ENCODE measurements at regions not wholly inside any gene's neighbourhood (a gene's known extent, or its start where the extent isn't known, plus 50 kb on each side); places are given as distances from the start of the nearest gene placed in this dataset.

GRCh38 chr3:84126160-84126559 is 832.6 kb upstream of the CADM2 start:
- DNase-seq (ENCODE audit: insufficient read length, low spot score) = no peak
- no peak for TF ChIP-seq POLR2A (IDR thresholded peaks at IDR 0.05; ENCODE audit: low read depth, low read length)
- no peak for FAIRE-seq

GRCh38 chr3:84128024-84128423 is 830.8 kb upstream of the CADM2 start:
- DNase-seq (ENCODE audit: insufficient read length, low spot score) = no peak
- TF ChIP-seq POLR2A (IDR thresholded peaks at IDR 0.05; ENCODE audit: low read depth, low read length) = no peak
- no peak for FAIRE-seq

GRCh38 chr3:84136425-84136824 is 822.4 kb upstream of the CADM2 start:
- no peak for TF ChIP-seq POLR2A (IDR thresholded peaks at IDR 0.05; ENCODE audit: low read depth, low read length)
- FAIRE-seq (peak; percentile 11), DNase-seq (ENCODE audit: insufficient read length, low spot score) (no peak)

- no peak for TF ChIP-seq POLR2A (IDR thresholded peaks at IDR 0.05; ENCODE audit: low read depth, low read length)
- DNase-seq (ENCODE audit: insufficient read length, low spot score) (no peak), FAIRE-seq (no peak)
Measured at GRCh38 chr3:84140631-84141030, 818.2 kb upstream of the CADM2 start.

GRCh38 chr3:84141571-84141970 is 817.2 kb upstream of the CADM2 start:
- FAIRE-seq (no peak), DNase-seq (ENCODE audit: insufficient read length, low spot score) (no peak)
- TF ChIP-seq POLR2A (IDR thresholded peaks at IDR 0.05; ENCODE audit: low read depth, low read length) = no peak

- FAIRE-seq = no peak
- TF ChIP-seq POLR2A (IDR thresholded peaks at IDR 0.05; ENCODE audit: low read depth, low read length) = no peak
- DNase-seq (ENCODE audit: insufficient read length, low spot score) = no peak
Measured at GRCh38 chr3:84165328-84165727, 793.5 kb upstream of the CADM2 start.

- TF ChIP-seq POLR2A (IDR thresholded peaks at IDR 0.05; ENCODE audit: low read depth, low read length) = no peak
- DNase-seq (ENCODE audit: insufficient read length, low spot score) (no peak), FAIRE-seq (no peak)
Measured at GRCh38 chr3:84175449-84175848, 783.3 kb upstream of the CADM2 start.

GRCh38 chr3:84184937-84185336 is 773.9 kb upstream of the CADM2 start:
- DNase-seq (ENCODE audit: insufficient read length, low spot score) (no peak), FAIRE-seq (no peak)
- TF ChIP-seq POLR2A (IDR thresholded peaks at IDR 0.05; ENCODE audit: low read depth, low read length) = no peak

- no peak for FAIRE-seq
- no peak for DNase-seq (ENCODE audit: insufficient read length, low spot score)
- TF ChIP-seq POLR2A (IDR thresholded peaks at IDR 0.05; ENCODE audit: low read depth, low read length) = no peak
Measured at GRCh38 chr3:84194029-84194428, 764.8 kb upstream of the CADM2 start.

GRCh38 chr3:84209474-84209873 is 749.3 kb upstream of the CADM2 start:
- no peak for TF ChIP-seq POLR2A (IDR thresholded peaks at IDR 0.05; ENCODE audit: low read depth, low read length)
- DNase-seq (ENCODE audit: insufficient read length, low spot score) (no peak), FAIRE-seq (no peak)

- TF ChIP-seq POLR2A (IDR thresholded peaks at IDR 0.05; ENCODE audit: low read depth, low read length) = no peak
- FAIRE-seq (no peak), DNase-seq (ENCODE audit: insufficient read length, low spot score) (no peak)
Measured at GRCh38 chr3:84223512-84223911, 735.3 kb upstream of the CADM2 start.

GRCh38 chr3:84224262-84224661 is 734.5 kb upstream of the CADM2 start:
- peak; percentile 8 for DNase-seq (ENCODE audit: insufficient read length, low spot score)
- FAIRE-seq = peak; percentile 50
- no peak for TF ChIP-seq POLR2A (IDR thresholded peaks at IDR 0.05; ENCODE audit: low read depth, low read length)

- no peak for TF ChIP-seq POLR2A (IDR thresholded peaks at IDR 0.05; ENCODE audit: low read depth, low read length)
- peak; percentile 71 for FAIRE-seq
- no peak for DNase-seq (ENCODE audit: insufficient read length, low spot score)
Measured at GRCh38 chr3:84236261-84236660, 722.5 kb upstream of the CADM2 start.

- no peak for TF ChIP-seq POLR2A (IDR thresholded peaks at IDR 0.05; ENCODE audit: low read depth, low read length)
- no peak for DNase-seq (ENCODE audit: insufficient read length, low spot score)
- FAIRE-seq = no peak
Measured at GRCh38 chr3:84245789-84246188, 713.0 kb upstream of the CADM2 start.

GRCh38 chr3:84260596-84260995 is 698.2 kb upstream of the CADM2 start:
- DNase-seq (ENCODE audit: insufficient read length, low spot score) (no peak), FAIRE-seq (no peak)
- TF ChIP-seq POLR2A (IDR thresholded peaks at IDR 0.05; ENCODE audit: low read depth, low read length) = no peak

GRCh38 chr3:84265768-84266167 is 693.0 kb upstream of the CADM2 start:
- no peak for TF ChIP-seq POLR2A (IDR thresholded peaks at IDR 0.05; ENCODE audit: low read depth, low read length)
- FAIRE-seq = no peak
- DNase-seq (ENCODE audit: insufficient read length, low spot score) = no peak
